GM18519 (cell line): ENCODE measurements at regions not wholly inside any gene's neighbourhood (a gene's known extent, or its start where the extent isn't known, plus 50 kb on each side); places are given as distances from the start of the nearest gene placed in this dataset.
"Not testable (repeated sequence)": the region's sequence is repeated elsewhere in the genome, so short reads cannot be mapped to it uniquely, and the experiment has no call there.

ENCODE experiments used
- ATAC-seq: cut with Tn5 transposase; IDR thresholded peaks from one replicate; pipeline ENCODE4 v1.9.1; 2021; ENCODE audit warnings: mild to moderate bottlenecking, moderate library complexity; ENCODE audit not compliant: unreplicated experiment, low FRiP score

GRCh38 chr21:28336314-28336713 lies 656.4 kb downstream of the LTN1 start:
- no peak for ATAC-seq

GRCh38 chr21:28334407-28334806 lies 658.3 kb downstream of the LTN1 start:
- peak; percentile 91 for ATAC-seq

- no peak for ATAC-seq
Measured at GRCh38 chr21:28333578-28334075, 659.0 kb downstream of the LTN1 start.

- no peak for ATAC-seq
Measured at GRCh38 chr21:28332796-28333195, 659.9 kb downstream of the LTN1 start.

GRCh38 chr21:28325618-28326017 lies 667.1 kb downstream of the LTN1 start:
- no peak for ATAC-seq

GRCh38 chr21:28324690-28325089 lies 668.0 kb downstream of the LTN1 start:
- no peak for ATAC-seq

- ATAC-seq = no peak
Measured at GRCh38 chr21:28317177-28317950, 675.3 kb downstream of the LTN1 start.

GRCh38 chr21:28311411-28312190 lies 681.1 kb downstream of the LTN1 start:
- no peak for ATAC-seq

- ATAC-seq = no peak
Measured at GRCh38 chr21:28310711-28311110, 682.0 kb downstream of the LTN1 start.

- no peak for ATAC-seq
Measured at GRCh38 chr21:28310171-28310685, 682.4 kb downstream of the LTN1 start.

GRCh38 chr21:28309596-28309995 lies 683.1 kb downstream of the LTN1 start:
- ATAC-seq = no peak

- no peak for ATAC-seq
Measured at GRCh38 chr21:28308516-28308915, 684.2 kb downstream of the LTN1 start.

GRCh38 chr21:28299946-28300345 lies 692.7 kb downstream of the LTN1 start:
- no peak for ATAC-seq

- ATAC-seq = no peak
Measured at GRCh38 chr21:28298251-28298672, 694.4 kb downstream of the LTN1 start.

GRCh38 chr21:28294051-28294450 lies 698.6 kb downstream of the LTN1 start:
- ATAC-seq = no peak

- no peak for ATAC-seq
Measured at GRCh38 chr21:28283641-28284490, 708.8 kb downstream of the LTN1 start.

- no peak for ATAC-seq
Measured at GRCh38 chr21:28282833-28283232, 709.8 kb downstream of the LTN1 start.

GRCh38 chr21:28281357-28281756 lies 711.3 kb downstream of the LTN1 start:
- ATAC-seq = not testable (repeated sequence)

GRCh38 chr21:28280611-28281010 lies 712.1 kb downstream of the LTN1 start:
- ATAC-seq = no peak

- ATAC-seq = no peak
Measured at GRCh38 chr21:28277324-28277723, 715.4 kb downstream of the LTN1 start.
